ENCODE measurements at regions not wholly inside any gene's neighbourhood (a gene's known extent, or its start where the extent isn't known, plus 50 kb on each side); places are given as distances from the start of the nearest gene placed in this dataset.

GRCh38 chr20:30376767-30377658, 880.5 kb upstream of the DEFB115 start (continued):
- peak; percentile 86 for TF ChIP-seq MAZ (IDR thresholded peaks at IDR 0.05; ENCODE audit: borderline replicate concordance, low read depth, low read length)
- peak; percentile 77 for TF ChIP-seq MAZ (CRISPR knock-in tag; IDR thresholded peaks at IDR 0.05; ENCODE audit: low read depth)
- TF ChIP-seq RBM39 (IDR thresholded peaks at IDR 0.05; ENCODE audit: low read depth, low read length, poor library complexity, severe bottlenecking): peak; percentile 22
- peak; percentile 20; the same call in 1 of the 2 replicates for TF ChIP-seq ATF3 (CRISPR knock-in tag; IDR thresholded peaks at IDR 0.05)
- TF ChIP-seq ZBTB7B (CRISPR knock-in tag; IDR thresholded peaks at IDR 0.05): peak; percentile 64; the same call in 1 of the 2 replicates
- peak; percentile 91 for TF ChIP-seq SPEN (CRISPR knock-in tag; IDR thresholded peaks at IDR 0.05; ENCODE audit: low read depth)
- TF ChIP-seq ZBTB4 (CRISPR knock-in tag; IDR thresholded peaks at IDR 0.05; ENCODE audit: borderline replicate concordance): peak; percentile 91; the same call in 1 of the 2 replicates
- TF ChIP-seq NFYB (CRISPR knock-in tag; IDR thresholded peaks at IDR 0.05): no peak; the same call in 1 of the 2 replicates
- TF ChIP-seq ZNF572 (CRISPR knock-in tag; IDR thresholded peaks at IDR 0.05): no peak
- peak; percentile 36 for TF ChIP-seq ZSCAN29 (CRISPR knock-in tag; conservative IDR thresholded peaks at IDR 0.05)
- TF ChIP-seq ZNF547 (CRISPR knock-in tag; IDR thresholded peaks at IDR 0.05): peak; percentile 67
- TF ChIP-seq ZNF674 (CRISPR knock-in tag; IDR thresholded peaks at IDR 0.05; ENCODE audit: low read depth): no peak
- peak; percentile 91 for TF ChIP-seq ZNF670 (CRISPR knock-in tag; IDR thresholded peaks at IDR 0.05; ENCODE audit: borderline replicate concordance)
- peak; percentile 95 for TF ChIP-seq POLR2G (IDR thresholded peaks at IDR 0.05; ENCODE audit: low read depth, low read length)
- peak; percentile 75 for TF ChIP-seq ZNF232 (CRISPR knock-in tag; IDR thresholded peaks at IDR 0.05; ENCODE audit: borderline replicate concordance)
- peak; percentile 9; the same call in 1 of the 2 replicates for TF ChIP-seq ZNF770 (CRISPR knock-in tag; IDR thresholded peaks at IDR 0.05)
- peak; percentile 96 for TF ChIP-seq SAP130 (CRISPR knock-in tag; IDR thresholded peaks at IDR 0.05; ENCODE audit: low read depth)
- TF ChIP-seq UBTF (CRISPR knock-in tag; IDR thresholded peaks at IDR 0.05): peak; percentile 86
- peak; percentile 58; the same call in 1 of the 2 replicates for TF ChIP-seq ZFP41 (CRISPR knock-in tag; IDR thresholded peaks at IDR 0.05; ENCODE audit: borderline replicate concordance)
- peak; percentile 84 for TF ChIP-seq HNRNPLL (IDR thresholded peaks at IDR 0.05; ENCODE audit: low read depth, low read length, poor library complexity, severe bottlenecking)
- peak; percentile 40; the same call in 1 of the 2 replicates for TF ChIP-seq RXRA (CRISPR knock-in tag; IDR thresholded peaks at IDR 0.05)
